ENCODE measurements at regions not wholly inside any gene's neighbourhood (a gene's known extent, or its start where the extent isn't known, plus 50 kb on each side); places are given as distances from the start of the nearest gene placed in this dataset.

DNA sequence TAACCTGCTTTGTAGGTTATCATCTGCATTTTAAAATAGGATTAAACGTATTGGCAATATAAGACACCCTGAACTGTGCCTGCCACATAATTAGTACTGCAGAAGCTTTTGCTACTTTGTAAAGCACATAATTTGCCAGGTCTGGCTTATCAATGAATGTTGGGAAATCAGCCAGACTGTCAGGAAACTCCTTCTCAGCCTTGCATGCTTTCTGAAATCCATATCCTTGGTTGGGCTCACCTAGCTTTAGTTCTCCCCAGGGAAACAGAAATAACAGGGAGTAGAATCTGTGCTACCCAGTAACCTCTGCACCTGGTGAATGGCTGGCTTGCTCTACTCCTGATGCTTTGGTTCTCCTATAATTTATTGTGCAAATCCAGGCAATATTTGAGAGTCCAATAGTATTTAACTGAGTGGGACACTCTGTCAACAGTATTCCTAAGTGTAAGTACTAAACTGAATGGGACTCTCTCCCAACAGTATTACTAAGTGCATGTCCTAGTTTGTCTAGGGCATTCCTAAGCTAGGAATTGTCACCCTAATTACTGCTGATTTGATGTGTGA is 354.5 kb downstream of the WDR72 start:
- Histone ChIP-seq H3K4me3 (no peak overlapping the region), H3K36me3 (no peaks in the 10 kb centered on the region), H3K27ac (no peak overlapping the region), H3K9me3 (no peaks in the 10 kb centered on the region), H3K4me1 (replicated peaks) (no peaks in the 10 kb centered on the region), H3K27me3 (replicated peaks; ENCODE audit: insufficient read depth) (no peaks in the 10 kb centered on the region)
- DNase-seq (ENCODE audit: low spot score): no peak
- 81% methylated on average over 1 of the region's 1 CpG for WGBS
- TF ChIP-seq POLR2AphosphoS5 (IDR thresholded peaks at IDR 0.05): no peak
- TF ChIP-seq, protein P1, sequence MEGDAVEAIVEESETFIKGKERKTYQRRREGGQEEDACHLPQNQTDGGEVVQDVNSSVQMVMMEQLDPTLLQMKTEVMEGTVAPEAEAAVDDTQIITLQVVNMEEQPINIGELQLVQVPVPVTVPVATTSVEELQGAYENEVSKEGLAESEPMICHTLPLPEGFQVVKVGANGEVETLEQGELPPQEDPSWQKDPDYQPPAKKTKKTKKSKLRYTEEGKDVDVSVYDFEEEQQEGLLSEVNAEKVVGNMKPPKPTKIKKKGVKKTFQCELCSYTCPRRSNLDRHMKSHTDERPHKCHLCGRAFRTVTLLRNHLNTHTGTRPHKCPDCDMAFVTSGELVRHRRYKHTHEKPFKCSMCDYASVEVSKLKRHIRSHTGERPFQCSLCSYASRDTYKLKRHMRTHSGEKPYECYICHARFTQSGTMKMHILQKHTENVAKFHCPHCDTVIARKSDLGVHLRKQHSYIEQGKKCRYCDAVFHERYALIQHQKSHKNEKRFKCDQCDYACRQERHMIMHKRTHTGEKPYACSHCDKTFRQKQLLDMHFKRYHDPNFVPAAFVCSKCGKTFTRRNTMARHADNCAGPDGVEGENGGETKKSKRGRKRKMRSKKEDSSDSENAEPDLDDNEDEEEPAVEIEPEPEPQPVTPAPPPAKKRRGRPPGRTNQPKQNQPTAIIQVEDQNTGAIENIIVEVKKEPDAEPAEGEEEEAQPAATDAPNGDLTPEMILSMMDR (IDR thresholded peaks at IDR 0.05): no peak
- TF ChIP-seq POLR2A (IDR thresholded peaks at IDR 0.05): no peak
- intact Hi-C loops (cut with DNase I): no loop called here

DNA sequence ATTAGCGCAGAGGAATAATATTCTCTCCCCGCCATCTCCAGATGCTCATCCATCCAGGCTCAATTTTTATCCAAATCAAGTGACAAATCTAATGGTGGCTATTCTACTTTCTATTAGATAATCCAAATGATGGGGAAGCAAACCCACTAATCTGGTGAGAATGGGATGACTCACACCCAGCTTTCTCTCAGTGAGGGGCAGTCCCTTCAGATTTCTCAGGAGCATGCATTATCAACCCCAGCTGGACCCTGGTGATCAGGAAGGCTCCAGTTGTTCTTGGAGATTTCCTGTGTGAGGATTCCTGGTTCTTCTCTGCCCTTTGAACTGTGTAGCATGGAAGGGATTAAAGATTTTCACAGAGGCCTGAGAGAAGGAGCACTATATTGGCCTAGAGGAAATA is 358.0 kb downstream of the WDR72 start:
- no peak for DNase-seq (ENCODE audit: low spot score)
- Histone ChIP-seq H3K27me3 (replicated peaks; ENCODE audit: insufficient read depth) (no peaks in the 10 kb centered on the region), H3K4me1 (replicated peaks) (no peaks in the 10 kb centered on the region), H3K9me3 (no peaks in the 10 kb centered on the region), H3K27ac (no peak overlapping the region), H3K4me3 (no peak overlapping the region), H3K36me3 (no peaks in the 10 kb centered on the region)
- intact Hi-C loops (cut with DNase I): no loop called here
- TF ChIP-seq POLR2A (IDR thresholded peaks at IDR 0.05) (no peak), POLR2AphosphoS5 (IDR thresholded peaks at IDR 0.05) (no peak)
- TF ChIP-seq, protein P1 (IDR thresholded peaks at IDR 0.05): no peak
- WGBS: 97% methylated on average over 2 of the region's 2 CpGs

DNA sequence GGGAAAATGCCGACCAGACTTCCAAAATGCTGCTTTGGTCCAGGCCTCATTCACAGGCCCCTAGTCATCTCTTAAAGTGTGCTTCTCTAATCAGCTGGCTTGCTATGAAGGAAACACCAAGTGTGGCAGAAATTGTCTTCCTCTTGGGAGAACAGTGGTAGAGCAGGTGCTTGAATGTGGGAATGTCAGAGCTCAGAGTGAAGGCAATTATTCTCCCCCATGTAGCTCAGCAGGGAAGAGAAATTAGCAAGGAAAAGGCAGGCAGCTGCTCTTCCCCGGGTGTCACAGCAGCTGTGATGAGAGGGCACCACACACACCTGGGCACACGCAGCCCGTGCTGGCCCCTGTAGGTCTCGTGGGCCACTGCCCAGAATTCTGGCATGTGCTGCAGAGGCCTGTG is 358.5 kb downstream of the WDR72 start:
- Histone ChIP-seq H3K36me3 (no peaks in the 10 kb centered on the region), H3K27me3 (replicated peaks; ENCODE audit: insufficient read depth) (no peaks in the 10 kb centered on the region), H3K27ac (no peak overlapping the region), H3K9me3 (no peaks in the 10 kb centered on the region), H3K4me1 (replicated peaks) (no peaks in the 10 kb centered on the region), H3K4me3 (no peak overlapping the region)
- TF ChIP-seq POLR2A (IDR thresholded peaks at IDR 0.05) (no peak), POLR2AphosphoS5 (IDR thresholded peaks at IDR 0.05) (no peak)
- TF ChIP-seq, protein P1 (IDR thresholded peaks at IDR 0.05): no peak
- WGBS: 88% methylated on average over 5 of the region's 5 CpGs
- intact Hi-C loops (cut with DNase I): no loop called here
- DNase-seq (ENCODE audit: low spot score): no peak

DNA sequence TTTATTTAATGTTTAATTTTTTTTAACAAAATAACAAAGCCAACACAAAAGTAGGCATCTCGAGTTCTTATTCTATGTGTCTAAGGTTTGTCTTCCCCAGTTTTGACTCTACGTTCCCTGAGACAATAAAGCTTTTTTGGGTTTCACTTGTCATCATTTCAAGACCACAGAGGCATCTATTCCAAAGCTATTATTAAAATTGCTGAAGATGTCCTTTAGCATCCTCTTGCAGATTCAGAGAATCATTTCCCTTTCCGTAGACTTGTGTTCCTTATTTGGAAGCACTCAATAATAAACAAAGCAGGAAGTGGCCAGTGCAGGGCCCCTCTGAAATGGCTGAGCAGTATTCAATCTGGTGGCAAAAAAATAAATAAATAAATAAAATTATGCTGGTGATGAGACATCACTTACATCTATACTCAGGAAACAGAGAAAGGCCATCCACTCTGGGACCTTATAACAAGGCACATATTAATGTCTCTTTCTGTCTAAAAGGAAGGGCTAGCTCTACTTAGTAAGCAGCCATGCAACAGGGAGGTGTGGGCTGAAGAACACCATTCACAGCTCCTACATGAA is 362.3 kb downstream of the WDR72 start:
- H3K4me3 ChIP-seq: no peak overlapping the region
- WGBS: 92% methylated on average over 3 of the region's 3 CpGs
- no peaks in the 10 kb centered on the region for H3K9me3 ChIP-seq
- TF ChIP-seq, protein P1 (IDR thresholded peaks at IDR 0.05): no peak
- no peak for TF ChIP-seq POLR2A (IDR thresholded peaks at IDR 0.05)
- TF ChIP-seq POLR2AphosphoS5 (IDR thresholded peaks at IDR 0.05): no peak
- H3K36me3 ChIP-seq: no peaks in the 10 kb centered on the region
- no peaks in the 10 kb centered on the region for H3K27me3 ChIP-seq (replicated peaks; ENCODE audit: insufficient read depth)
- H3K27ac ChIP-seq: no peak overlapping the region
- intact Hi-C loops (cut with DNase I): no loop called here
- H3K4me1 ChIP-seq (replicated peaks): no peaks in the 10 kb centered on the region
- no peak for DNase-seq (ENCODE audit: low spot score)

DNA sequence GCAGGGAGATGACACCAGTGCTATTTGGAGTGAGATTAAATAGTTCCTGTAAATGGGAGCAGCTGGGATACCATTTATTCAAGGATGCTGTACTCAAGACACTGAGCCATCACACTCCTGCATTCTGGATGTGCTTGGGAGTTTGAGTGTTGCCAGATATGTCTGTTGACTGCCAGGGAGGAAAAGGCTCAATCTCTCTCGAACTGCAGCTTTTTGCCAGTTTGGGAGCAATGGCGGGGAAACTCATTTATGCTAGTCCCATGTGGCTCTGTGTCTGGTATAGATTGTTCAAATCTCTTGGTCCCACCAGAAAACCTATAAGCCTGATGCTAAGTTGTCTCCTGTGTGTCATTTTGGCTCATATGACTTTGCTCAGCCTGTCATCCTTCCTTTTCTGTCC is 363.6 kb downstream of the WDR72 start:
- WGBS: 90% methylated on average over 2 of the region's 2 CpGs
- Histone ChIP-seq H3K4me3 (no peak overlapping the region), H3K27ac (no peak overlapping the region), H3K4me1 (replicated peaks) (no peaks in the 10 kb centered on the region), H3K36me3 (no peaks in the 10 kb centered on the region), H3K9me3 (no peaks in the 10 kb centered on the region), H3K27me3 (replicated peaks; ENCODE audit: insufficient read depth) (no peaks in the 10 kb centered on the region)
- TF ChIP-seq POLR2A (IDR thresholded peaks at IDR 0.05) (no peak), POLR2AphosphoS5 (IDR thresholded peaks at IDR 0.05) (no peak)
- TF ChIP-seq, protein P1 (IDR thresholded peaks at IDR 0.05): no peak
- intact Hi-C loops (cut with DNase I): no loop called here
- no peak for DNase-seq (ENCODE audit: low spot score)
